T-helper 22 cell (primary cell): ENCODE measurements at regions not wholly inside any gene's neighbourhood (a gene's known extent, or its start where the extent isn't known, plus 50 kb on each side); places are given as distances from the start of the nearest gene placed in this dataset.
"Not testable (repeated sequence)": the region's sequence is repeated elsewhere in the genome, so short reads cannot be mapped to it uniquely, and the experiment has no call there.

Experiments
- DNase-seq: peaks from one replicate; pipeline ENCODE4 v3.0.0-alpha.2; 2020; ENCODE audit warnings: low read depth

DNA sequence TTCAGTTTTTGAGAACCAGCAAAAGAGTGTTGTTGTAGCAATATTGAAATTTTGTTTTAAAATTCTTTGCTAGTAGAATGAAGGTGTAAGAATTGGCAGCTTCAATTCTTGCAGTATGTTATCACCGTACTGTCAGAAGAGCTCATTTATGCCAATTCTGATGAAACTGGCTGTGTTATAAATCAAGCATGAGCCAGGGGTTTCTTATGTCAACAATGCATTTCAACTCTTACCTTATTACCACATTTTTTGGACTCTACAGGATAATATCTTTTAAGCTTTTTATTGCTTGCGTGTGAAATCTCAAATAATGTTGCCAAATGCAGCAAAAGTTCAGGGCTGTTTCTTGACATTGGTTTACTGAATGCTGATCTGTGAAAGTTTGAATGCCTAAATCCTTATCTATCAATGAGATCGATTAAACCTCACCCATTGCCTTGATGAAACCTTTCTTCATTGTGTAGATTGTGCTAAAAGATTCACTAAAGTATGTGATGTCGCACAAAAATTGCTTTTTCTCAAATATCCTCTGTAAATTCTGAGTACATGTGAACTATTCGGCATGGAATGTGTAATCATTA, 1389.3 kb upstream of the ZEB2 start:
- DNase-seq: no peak

DNA sequence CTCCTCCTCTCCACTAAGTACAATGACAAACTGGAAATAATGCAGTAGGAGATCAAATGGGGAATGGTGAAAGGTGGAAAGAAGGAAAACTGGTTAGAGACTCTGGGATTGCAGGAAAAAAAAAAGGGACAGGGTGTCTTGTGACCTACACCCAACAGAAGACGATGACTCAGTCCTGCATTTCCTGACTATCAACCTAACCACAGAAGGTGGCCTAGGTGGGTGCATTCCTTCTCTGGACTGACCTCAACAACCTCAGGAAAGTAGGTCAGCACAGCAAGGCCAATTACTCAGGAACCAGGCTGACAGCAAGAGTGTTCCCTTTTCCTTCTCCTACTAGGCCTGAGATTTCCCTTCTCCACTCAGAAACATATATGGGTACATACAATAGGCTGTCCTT, 1386.4 kb upstream of the ZEB2 start:
- DNase-seq: no peak

DNA sequence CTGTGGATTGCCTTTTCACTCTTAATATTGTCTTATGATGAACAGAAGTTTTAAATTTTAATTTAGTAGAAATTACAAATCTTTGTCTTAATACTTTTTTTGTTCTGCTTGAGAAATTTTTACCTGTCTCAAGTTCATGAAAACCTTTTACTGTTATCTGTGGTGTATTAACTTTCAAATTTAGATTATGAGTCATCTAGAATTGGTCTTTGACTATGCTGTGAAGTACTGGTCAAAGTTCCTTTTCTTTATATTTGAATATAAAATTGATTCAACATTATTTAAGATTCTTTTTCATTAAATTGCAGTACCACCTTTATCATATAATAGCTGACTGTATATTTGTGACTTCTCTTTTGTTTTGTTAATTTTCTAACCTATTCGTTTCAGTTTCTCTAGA, 1385.5 kb upstream of the ZEB2 start:
- no peak for DNase-seq

GRCh38 chr2:145897151-145897550, 1377.2 kb upstream of the ZEB2 start:
- DNase-seq: no peak

DNA sequence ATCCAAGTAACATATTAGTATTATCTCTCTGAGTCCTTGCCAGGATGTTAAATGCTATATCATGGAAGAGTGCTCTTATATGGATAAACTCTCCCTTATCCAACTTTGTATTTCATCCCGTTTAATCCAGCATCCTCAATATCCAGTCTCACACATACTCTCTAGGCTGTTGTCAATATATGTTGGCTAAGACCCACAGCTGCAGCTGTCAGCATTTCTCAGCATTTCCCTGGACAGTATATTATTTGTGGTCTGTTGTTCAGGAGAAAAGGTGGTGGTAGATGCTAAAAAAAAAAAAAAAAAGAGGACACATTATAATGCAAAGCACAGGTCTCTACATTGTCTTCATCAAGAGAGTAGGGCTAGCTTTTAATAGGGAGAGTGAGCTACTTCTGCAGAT, 1368.0 kb upstream of the ZEB2 start:
- DNase-seq: no peak

- DNase-seq: not testable (repeated sequence)
Observed at GRCh38 chr2:145880997-145881396, 1361.1 kb upstream of the ZEB2 start.

GRCh38 chr2:145875016-145875415, 1355.1 kb upstream of the ZEB2 start:
- no peak for DNase-seq

DNA sequence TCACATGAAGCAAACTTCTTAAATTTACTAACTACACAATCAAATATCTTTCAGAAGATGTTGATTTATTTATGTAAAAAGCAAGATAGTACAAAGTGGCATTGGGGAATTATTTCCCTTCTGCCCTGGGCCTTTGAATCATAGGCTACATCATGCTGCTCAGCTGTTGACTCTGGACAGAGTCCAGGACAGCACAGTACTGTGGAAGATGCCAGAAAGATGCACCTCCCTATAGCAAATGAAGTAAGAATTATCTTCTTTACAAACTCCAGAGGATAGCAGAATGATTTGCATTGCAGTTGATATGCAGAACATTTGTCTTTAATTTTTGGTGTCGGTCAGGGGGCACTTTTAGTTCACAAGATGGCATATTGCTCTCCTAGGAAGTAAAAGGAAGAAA, 1354.5 kb upstream of the ZEB2 start:
- DNase-seq: no peak

GRCh38 chr2:145864501-145864900, 1344.6 kb upstream of the ZEB2 start:
- no peak for DNase-seq

DNA sequence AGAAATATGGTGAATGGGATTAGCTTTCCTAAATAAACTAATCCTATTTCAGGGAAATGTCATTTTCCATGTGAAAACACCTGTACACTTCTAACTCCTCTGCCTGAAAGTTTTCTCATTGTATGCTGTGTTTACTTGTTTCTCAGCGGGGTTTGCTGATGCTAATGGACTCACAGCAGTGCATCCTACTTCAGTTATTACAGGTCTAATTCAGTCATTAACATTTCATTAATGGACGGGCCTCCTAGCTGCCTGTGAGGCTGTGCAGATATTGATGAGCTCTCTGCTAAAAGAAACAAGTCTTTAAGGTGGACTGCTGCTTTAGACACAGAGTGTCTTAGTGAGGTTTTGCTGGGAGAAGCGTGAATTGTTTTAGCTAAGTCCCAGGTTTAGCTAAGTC, 1342.0 kb upstream of the ZEB2 start:
- no peak for DNase-seq

DNA sequence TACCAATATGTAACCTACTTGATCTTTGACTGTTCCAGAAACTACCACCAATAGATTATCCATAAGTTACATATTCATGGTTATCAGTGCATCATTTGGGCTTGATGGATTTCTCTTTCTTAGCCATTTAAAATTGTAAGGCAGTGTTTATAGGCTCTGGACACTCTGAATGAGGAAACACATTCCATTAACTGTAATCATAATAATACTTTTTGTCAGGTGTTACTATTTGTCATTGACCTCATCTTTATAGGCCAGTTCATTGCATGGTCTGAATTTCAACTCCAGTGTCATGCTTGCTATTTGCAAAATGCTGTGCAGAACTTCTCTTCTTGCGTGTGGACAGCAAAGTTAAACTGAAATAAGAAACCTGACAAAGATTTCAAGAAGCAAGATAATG, 1340.2 kb upstream of the ZEB2 start:
- DNase-seq: no peak

GRCh38 chr2:145855142-145855541, 1335.2 kb upstream of the ZEB2 start:
- no peak for DNase-seq

DNA sequence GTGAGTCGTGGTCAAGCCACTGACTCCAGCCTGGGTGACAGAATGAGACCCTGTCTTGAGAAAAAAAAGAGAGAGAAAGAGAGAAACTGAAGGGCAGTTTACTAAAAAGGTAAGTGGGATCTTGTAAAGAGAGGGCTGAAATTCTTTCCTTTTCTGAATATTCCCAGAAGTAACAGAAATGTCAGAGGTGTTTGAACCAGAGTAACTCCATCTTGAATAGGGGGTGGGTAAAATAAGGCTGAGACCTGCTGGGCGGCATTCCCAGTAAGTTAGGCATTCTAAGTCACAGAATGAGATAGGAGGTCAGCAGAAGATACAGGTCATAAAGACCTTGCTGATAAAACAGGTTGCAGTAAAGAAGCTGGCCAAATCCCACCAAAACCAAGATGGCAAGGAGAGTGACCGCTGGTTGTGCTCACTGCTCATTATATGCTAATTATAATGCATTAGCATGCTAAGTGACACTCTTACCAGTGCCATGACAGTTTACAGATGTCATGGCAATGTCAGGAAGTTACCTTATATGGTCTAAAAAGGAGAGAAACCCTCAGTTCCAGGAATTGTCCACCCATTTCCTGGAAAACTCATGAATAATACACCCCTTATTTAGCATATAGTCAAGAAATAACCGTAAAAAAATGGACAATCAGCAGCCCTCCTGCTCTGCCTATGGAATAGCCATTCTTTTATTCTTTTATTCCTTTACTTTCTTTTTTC, 1334.3 kb upstream of the ZEB2 start:
- no peak for DNase-seq

GRCh38 chr2:145851730-145852129, 1331.8 kb upstream of the ZEB2 start:
- DNase-seq: no peak

GRCh38 chr2:145849466-145849865, 1329.5 kb upstream of the ZEB2 start:
- no peak for DNase-seq

DNA sequence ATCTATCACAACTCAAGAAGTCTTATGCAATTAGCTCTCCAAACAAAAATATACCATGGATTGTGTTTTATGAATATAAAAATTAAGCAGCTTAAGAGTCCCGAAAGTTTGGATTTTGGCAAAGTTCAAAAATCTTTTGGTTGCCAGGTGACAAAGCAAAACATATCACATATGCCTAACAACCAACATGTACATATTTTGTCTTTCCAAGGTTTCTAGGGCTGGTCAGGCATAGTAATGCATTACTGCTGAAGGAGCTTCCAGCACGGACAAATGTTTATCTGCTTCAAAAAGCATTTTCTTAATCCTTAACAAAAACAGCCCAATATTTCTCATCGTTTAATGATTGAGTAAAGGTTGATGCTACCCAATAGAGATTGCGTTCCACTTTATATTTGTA, 1327.1 kb upstream of the ZEB2 start:
- no peak for DNase-seq

DNA sequence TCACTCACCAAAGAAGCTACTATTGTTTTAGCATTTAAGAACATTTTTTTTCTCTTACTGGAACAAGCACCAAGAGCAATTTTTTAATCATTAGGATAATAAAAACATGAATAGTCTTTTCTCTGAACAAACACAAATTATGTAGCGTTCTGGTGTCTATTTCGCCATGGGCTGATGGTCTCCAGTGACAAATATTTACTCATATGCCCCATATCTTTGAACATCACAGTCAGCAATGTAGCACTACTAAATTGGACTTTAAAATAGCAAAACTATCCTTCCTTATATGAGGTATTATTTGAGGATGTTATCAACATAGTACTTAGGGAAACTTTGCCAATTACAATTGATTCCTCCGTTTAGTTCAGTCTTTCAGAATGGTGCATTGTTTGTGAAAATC, 1326.0 kb upstream of the ZEB2 start:
- no peak for DNase-seq

DNA sequence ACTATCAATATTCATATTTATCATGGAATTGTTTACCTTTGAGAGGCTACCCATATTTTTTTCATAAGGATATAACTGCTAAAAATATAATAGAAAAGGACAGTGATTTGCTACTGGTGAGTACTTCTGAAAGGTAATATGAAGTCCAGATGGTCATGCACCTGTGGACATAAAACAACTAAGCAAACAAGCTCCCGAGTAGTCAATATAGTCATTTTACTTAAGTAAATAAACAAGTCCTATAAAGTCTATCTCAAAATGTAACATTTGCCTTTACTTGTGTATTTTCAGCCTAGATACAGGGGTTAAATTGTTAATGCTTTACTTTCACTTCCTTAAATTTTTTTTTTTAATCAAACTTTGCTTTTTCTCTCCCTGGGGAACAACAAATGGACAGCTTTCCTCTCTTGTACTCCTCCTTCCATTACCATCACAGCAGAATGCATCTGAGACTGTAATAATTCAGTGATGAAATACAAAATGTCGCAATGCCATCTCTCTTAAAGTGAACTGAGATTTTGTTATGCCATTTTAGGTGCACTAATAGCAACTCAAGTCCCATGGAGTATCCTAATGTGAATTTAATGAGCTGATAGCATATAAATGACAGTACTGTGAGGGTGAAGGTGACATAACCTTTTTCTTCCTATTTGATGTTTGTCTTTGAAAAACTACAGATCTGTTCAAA, 1325.4 kb upstream of the ZEB2 start:
- DNase-seq: no peak

GRCh38 chr2:145841973-145842372, 1322.1 kb upstream of the ZEB2 start:
- DNase-seq: no peak

GRCh38 chr2:145836986-145837385, 1317.1 kb upstream of the ZEB2 start:
- no peak for DNase-seq

- no peak for DNase-seq
Observed at GRCh38 chr2:145835665-145836064, 1315.7 kb upstream of the ZEB2 start.

DNA sequence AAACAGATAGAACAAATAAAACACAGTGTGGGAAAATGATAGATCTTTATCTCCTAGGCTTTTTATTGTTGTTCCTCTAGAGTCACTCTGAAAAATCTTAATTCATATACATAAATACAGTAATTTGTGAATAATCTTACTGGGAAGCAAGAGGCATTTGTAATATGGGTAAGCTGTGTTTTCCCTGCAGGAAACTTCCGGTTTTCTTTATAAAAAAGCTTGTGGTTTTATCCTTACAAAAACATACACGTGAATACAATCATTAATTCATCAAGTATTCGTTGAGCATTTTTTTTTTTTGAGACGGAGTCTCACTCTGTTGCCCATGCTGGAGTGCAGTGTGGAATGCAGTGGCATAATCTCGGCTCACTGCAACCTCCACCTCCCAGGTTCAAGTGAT, 1312.8 kb upstream of the ZEB2 start:
- DNase-seq: no peak

DNA sequence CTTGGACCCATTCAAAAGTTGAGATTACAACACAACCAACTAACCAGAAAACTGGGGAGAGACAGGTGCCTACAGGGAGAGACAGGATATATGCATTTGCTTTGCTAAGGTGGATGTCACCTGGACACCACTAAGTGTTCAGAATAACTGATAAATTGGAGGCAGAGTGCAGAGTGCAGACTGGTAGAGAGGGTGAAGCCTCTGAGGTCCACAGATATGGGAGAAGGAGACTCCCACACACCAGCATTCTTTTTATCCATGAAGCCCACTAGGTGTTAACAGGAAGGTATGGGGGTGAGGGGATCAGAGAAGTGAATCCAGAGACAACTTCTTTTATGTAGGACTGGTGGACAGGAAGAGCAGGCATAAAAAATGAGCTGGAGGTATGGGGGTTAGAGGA, 1310.0 kb upstream of the ZEB2 start:
- DNase-seq: no peak

- DNase-seq: no peak
Observed at GRCh38 chr2:145827235-145827634, 1307.3 kb upstream of the ZEB2 start.
